SU-DHL-6 (cell line): ENCODE measurements at regions not wholly inside any gene's neighbourhood (a gene's known extent, or its start where the extent isn't known, plus 50 kb on each side); places are given as distances from the start of the nearest gene placed in this dataset.
"Not testable (repeated sequence)": the region's sequence is repeated elsewhere in the genome, so short reads cannot be mapped to it uniquely, and the experiment has no call there.

Experiments used
- H2AFZ ChIP-seq: fragments of 200-600 bp; sonication (generic); 2 replicates; pipeline ENCODE4 v1.6.1; 2014; ENCODE audit warnings: low read depth, mild to moderate bottlenecking, moderate library complexity, mixed read lengths, antibody characterized with exemption, low read length; ENCODE audit not compliant: severe bottlenecking
- H3F3A ChIP-seq: fragments of 200-600 bp; shearing (Covaris generic); 2 replicates; pipeline ENCODE4 v1.6.0; 2016; ENCODE audit warnings: antibody characterized with exemption, mild to moderate bottlenecking; ENCODE audit not compliant: insufficient read depth
- H3K27ac ChIP-seq: fragments of 200-600 bp; sonication (generic); 2 replicates; pipeline ENCODE4 v1.5.1; 2016; ENCODE audit warnings: low read depth, mild to moderate bottlenecking, low read length, moderate library complexity, mixed read lengths
- H3K27me3 ChIP-seq: fragments of 200-600 bp; sonication (generic), shearing (Covaris generic); 2 replicates; pipeline ENCODE4 v1.6.0; 2014; ENCODE audit warnings: mild to moderate bottlenecking, low read length
- H3K36me3 ChIP-seq: fragments of 200-600 bp; sonication (generic); 2 replicates; pipeline ENCODE4 v1.6.1; 2014; ENCODE audit warnings: mild to moderate bottlenecking, low read length, mixed read lengths
- H3K4me2 ChIP-seq: fragments of 300-600, 200-600 bp; shearing (Covaris generic), sonication (generic); 2 replicates; pipeline ENCODE4 v1.6.0; 2014; ENCODE audit warnings: low read length, low read depth, mild to moderate bottlenecking; ENCODE audit not compliant: poor library complexity, severe bottlenecking
- H3K4me3 ChIP-seq: fragments of 200-600 bp; sonication (generic); 2 replicates; pipeline ENCODE4 v1.5.1; 2014; ENCODE audit warnings: antibody characterized with exemption, low read length, mild to moderate bottlenecking, mixed read lengths; ENCODE audit not compliant: insufficient read depth, poor library complexity, severe bottlenecking
- H3K79me2 ChIP-seq: fragments of 200-600 bp; sonication (generic); 2 replicates; pipeline ENCODE4 v1.6.1; 2014; ENCODE audit warnings: mild to moderate bottlenecking, low read length, moderate library complexity; ENCODE audit not compliant: insufficient read depth
- H3K9ac ChIP-seq: fragments of 200-600 bp; sonication (generic); 2 replicates; pipeline ENCODE4 v1.7.0; 2014; ENCODE audit warnings: mild to moderate bottlenecking, low read length
- H3K9me2 ChIP-seq: fragments of 200-600 bp; sonication (generic); replicated peaks from 2 replicates; pipeline ENCODE4 v1.6.1; 2014; ENCODE audit warnings: low read length; ENCODE audit not compliant: insufficient read depth
- H3K9me3 ChIP-seq: fragments of 200-600 bp; sonication (generic); 2 replicates; pipeline ENCODE4 v1.6.1; 2014; ENCODE audit warnings: low read length, mixed read lengths; ENCODE audit not compliant: insufficient read depth
- H4K20me1 ChIP-seq: fragments of 200-600 bp; sonication (generic); 2 replicates; pipeline ENCODE4 v1.6.1; 2014; ENCODE audit warnings: low read depth, mild to moderate bottlenecking, antibody characterized with exemption, low read length, moderate library complexity, mixed read lengths
- EZH2phosphoT487 ChIP-seq: fragments of 200-600 bp; sonication (generic), shearing (Covaris generic); conservative IDR thresholded peaks from 2 replicates; pipeline ENCODE4 v1.6.1; 2018; ENCODE audit warnings: mild to moderate bottlenecking, antibody characterized with exemption, low read length, moderate library complexity, mixed read lengths
- TF ChIP-seq, protein P1 (sequence below): fragments of 200-600 bp; sonication (generic); IDR thresholded peaks from one replicate; pipeline ENCODE4 v1.5.1; 2017; ENCODE audit warnings: antibody characterized with exemption, mild to moderate bottlenecking, low read length, moderate library complexity; ENCODE audit not compliant: insufficient read depth, poor library complexity, severe bottlenecking

GRCh38 chr11:36738292-36738861 lies 140.3 kb upstream of the RAG2 start:
- Histone ChIP-seq H3K4me2 (no peak overlapping the region), H3K27me3 (no peaks in the 10 kb centered on the region), H3F3A (no peaks in the 10 kb centered on the region), H2AFZ (no peak overlapping the region), H3K4me3 (no peak overlapping the region), H3K9ac (no peak overlapping the region), H4K20me1 (no peaks in the 10 kb centered on the region), H3K9me2 (no peaks in the 10 kb centered on the region), H3K36me3 (no peaks in the 10 kb centered on the region), H3K79me2 (no peaks in the 10 kb centered on the region), H3K27ac (no peak overlapping the region), H3K9me3 (no peaks in the 10 kb centered on the region)
- TF ChIP-seq, protein P1, sequence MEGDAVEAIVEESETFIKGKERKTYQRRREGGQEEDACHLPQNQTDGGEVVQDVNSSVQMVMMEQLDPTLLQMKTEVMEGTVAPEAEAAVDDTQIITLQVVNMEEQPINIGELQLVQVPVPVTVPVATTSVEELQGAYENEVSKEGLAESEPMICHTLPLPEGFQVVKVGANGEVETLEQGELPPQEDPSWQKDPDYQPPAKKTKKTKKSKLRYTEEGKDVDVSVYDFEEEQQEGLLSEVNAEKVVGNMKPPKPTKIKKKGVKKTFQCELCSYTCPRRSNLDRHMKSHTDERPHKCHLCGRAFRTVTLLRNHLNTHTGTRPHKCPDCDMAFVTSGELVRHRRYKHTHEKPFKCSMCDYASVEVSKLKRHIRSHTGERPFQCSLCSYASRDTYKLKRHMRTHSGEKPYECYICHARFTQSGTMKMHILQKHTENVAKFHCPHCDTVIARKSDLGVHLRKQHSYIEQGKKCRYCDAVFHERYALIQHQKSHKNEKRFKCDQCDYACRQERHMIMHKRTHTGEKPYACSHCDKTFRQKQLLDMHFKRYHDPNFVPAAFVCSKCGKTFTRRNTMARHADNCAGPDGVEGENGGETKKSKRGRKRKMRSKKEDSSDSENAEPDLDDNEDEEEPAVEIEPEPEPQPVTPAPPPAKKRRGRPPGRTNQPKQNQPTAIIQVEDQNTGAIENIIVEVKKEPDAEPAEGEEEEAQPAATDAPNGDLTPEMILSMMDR: no peak
- no peak for TF ChIP-seq EZH2phosphoT487

DNA sequence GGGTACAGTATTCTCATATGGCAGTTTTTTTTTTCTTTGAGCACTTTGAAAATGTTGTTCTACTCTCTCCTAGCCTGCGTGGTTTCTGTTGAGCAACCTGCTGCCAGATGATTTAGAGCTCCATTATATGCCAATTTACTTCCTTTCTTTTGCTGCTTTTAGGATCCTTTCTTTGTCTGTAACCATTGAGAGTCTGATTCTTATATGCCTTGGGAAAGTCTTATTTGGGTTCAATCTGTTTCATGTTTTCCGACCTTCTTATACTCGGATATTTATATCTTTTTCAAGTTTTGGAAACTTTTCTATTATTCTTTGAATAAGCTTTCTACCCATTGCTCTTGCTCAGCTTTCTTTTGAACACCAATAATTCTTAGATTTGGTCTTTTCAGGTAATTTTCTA lies 138.1 kb upstream of the RAG2 start:
- no peaks in the 10 kb centered on the region for H4K20me1 ChIP-seq
- no peaks in the 10 kb centered on the region for H3K79me2 ChIP-seq
- H3K4me2 ChIP-seq: no peak overlapping the region
- H3K9ac ChIP-seq: no peak overlapping the region
- no peaks in the 10 kb centered on the region for H3K9me3 ChIP-seq
- no peaks in the 10 kb centered on the region for H3F3A ChIP-seq
- H3K4me3 ChIP-seq: no peak overlapping the region
- no peaks in the 10 kb centered on the region for H3K27me3 ChIP-seq
- no peak overlapping the region for H2AFZ ChIP-seq
- TF ChIP-seq, protein P1: no peak
- TF ChIP-seq EZH2phosphoT487: no peak
- no peak overlapping the region for H3K27ac ChIP-seq
- H3K9me2 ChIP-seq: no peaks in the 10 kb centered on the region
- no peaks in the 10 kb centered on the region for H3K36me3 ChIP-seq

DNA sequence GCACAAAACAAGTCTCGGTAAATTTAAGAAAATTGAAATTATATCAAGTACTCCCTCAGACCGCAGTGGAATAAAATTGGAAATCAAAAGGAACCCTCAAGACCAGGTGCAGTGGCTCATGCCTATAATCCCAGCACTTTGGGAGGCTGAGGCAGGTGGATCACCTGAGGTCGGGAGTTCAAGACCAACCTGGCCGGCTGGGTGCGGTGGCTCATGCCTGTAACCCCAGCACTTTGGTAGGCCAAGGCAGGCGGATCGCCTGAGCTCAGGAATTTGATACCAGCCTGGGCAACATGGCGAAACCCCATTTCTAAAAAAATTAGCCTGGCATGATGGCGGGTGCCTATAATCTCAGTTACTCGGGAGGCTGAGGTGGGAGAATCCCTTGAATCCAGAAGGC lies 135.7 kb upstream of the RAG2 start:
- not testable (repeated sequence) for H3F3A ChIP-seq, H3K9me3 ChIP-seq, H3K27ac ChIP-seq, H3K9ac ChIP-seq, H3K4me3 ChIP-seq, H2AFZ ChIP-seq, H3K9me2 ChIP-seq, H4K20me1 ChIP-seq, H3K27me3 ChIP-seq, H3K36me3 ChIP-seq, H3K79me2 ChIP-seq, H3K4me2 ChIP-seq

DNA sequence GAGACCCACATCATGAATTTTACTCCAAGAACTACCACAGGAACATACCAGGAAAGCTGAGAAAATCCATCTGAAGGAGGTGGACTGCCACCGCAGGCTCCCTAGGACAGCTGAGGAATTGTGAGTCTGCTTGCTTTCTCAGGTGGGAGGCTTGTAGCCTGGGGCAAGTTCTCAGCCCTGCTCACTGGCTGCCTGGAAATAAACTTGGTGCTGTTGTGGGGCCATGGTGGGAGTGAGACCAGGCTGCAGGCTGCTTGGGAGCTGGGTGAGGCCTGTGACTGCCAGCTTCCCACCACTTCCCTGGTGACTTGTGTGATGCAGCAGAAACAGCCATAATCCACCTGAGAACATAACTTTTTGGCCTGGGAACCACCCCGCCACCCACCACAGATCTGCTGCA lies 132.7 kb upstream of the RAG2 start:
- Histone ChIP-seq H3K27me3 (no peaks in the 10 kb centered on the region), H2AFZ (no peak overlapping the region), H3K36me3 (no peaks in the 10 kb centered on the region), H3F3A (no peaks in the 10 kb centered on the region), H3K4me3 (no peak overlapping the region), H3K4me2 (no peak overlapping the region), H3K9ac (no peak overlapping the region), H3K27ac (no peak overlapping the region), H3K9me3 (no peaks in the 10 kb centered on the region), H3K79me2 (no peaks in the 10 kb centered on the region), H3K9me2 (no peaks in the 10 kb centered on the region), H4K20me1 (no peaks in the 10 kb centered on the region)
- no peak for TF ChIP-seq EZH2phosphoT487
- TF ChIP-seq, protein P1: no peak
